H1 (cell line): ENCODE measurements at regions not wholly inside any gene's neighbourhood (a gene's known extent, or its start where the extent isn't known, plus 50 kb on each side); places are given as distances from the start of the nearest gene placed in this dataset.

Source experiments
- CTCF ChIA-PET: fragments of 300-600 bp; sonication (Branson Sonifier 250); formaldehyde crosslinking; loops from one replicate; lab custom pipeline; 2021; ENCODE audit not compliant: partially characterized antibody; lab: Charles Lee
- POLR2A ChIA-PET: fragments of 300-600 bp; sonication (Branson Sonifier 250); formaldehyde crosslinking; loops from one replicate; lab custom pipeline; 2021; ENCODE audit warnings: inconsistent platforms; ENCODE audit not compliant: partially characterized antibody; lab: Charles Lee
- DNase-seq, 2 experiments: peaks; one replicate each; pipeline versions ENCODE4 v3.0.0 to v3.0.0-alpha.2; 2010 to 2022; ENCODE audit warnings: low spot score in 2 of 2, low read depth in 1 of 2, mixed read lengths in 1 of 2
- FAIRE-seq: peaks from 2 replicates; lab custom pipeline; 2011; peaks lifted over from hg19 to GRCh38; lab: Jason Lieb, UNC
- H2AFZ ChIP-seq: 2 replicates; pipeline ENCODE4 v1.8.1; 2012; ENCODE audit warnings: low read length, inconsistent platforms
- H2AK5ac ChIP-seq: 2 replicates; pipeline ENCODE4 v1.6.1; 2013; ENCODE audit warnings: low read depth, low read length
- H2BK120ac ChIP-seq: replicated peaks from 2 replicates; pipeline ENCODE3; 2013; ENCODE audit warnings: low read depth, low read length, inconsistent platforms
- H2BK12ac ChIP-seq: 2 replicates; pipeline ENCODE4 v1.6.1; 2013; ENCODE audit warnings: low read depth, low read length
- H2BK15ac ChIP-seq: 2 replicates; pipeline ENCODE4 v1.6.1; 2013; ENCODE audit warnings: low read length
- H2BK20ac ChIP-seq: 2 replicates; pipeline ENCODE4 v1.6.1; 2013; ENCODE audit warnings: low read length
- H2BK5ac ChIP-seq: 2 replicates; pipeline ENCODE4 v1.6.1; 2013; ENCODE audit warnings: low read depth, low read length
- H3K14ac ChIP-seq: 2 replicates; pipeline ENCODE4 v1.6.1; 2013; ENCODE audit warnings: inconsistent platforms; ENCODE audit not compliant: insufficient read length
- H3K18ac ChIP-seq: 2 replicates; pipeline ENCODE4 v1.6.1; 2013; ENCODE audit warnings: low read length; ENCODE audit errors: extremely low read depth
- H3K23ac ChIP-seq: 2 replicates; pipeline ENCODE4 v1.6.1; 2013; ENCODE audit warnings: inconsistent platforms; ENCODE audit not compliant: insufficient read length
- H3K23me2 ChIP-seq: 2 replicates; pipeline ENCODE4 v1.6.1; 2013; ENCODE audit warnings: low read depth, low read length
- H3K27ac ChIP-seq: 2 replicates; pipeline ENCODE4 v1.6.1; 2011; ENCODE audit warnings: low read depth, low read length, inconsistent platforms
- H3K27me3 ChIP-seq, 4 experiments: replicated peaks in 1 of 4; 1 replicate in 1 of 4; 2 replicates in 3 of 4; pipeline versions ENCODE4 v1.6.1 to v1.8.1; 2011 to 2013; ENCODE audit warnings: low read length in 3 of 4, mild to moderate bottlenecking in 3 of 4, inconsistent platforms in 2 of 4, mixed read lengths in 2 of 4, moderate library complexity in 1 of 4; ENCODE audit not compliant: control insufficient read depth in 3 of 4, insufficient read depth in 3 of 4; ENCODE audit errors: extremely low read depth in 1 of 4
- H3K36me3 ChIP-seq, 4 experiments: 2 replicates each; pipeline versions ENCODE4 v1.6.1 to v1.8.1; 2011 to 2013; ENCODE audit warnings: mild to moderate bottlenecking in 4 of 4, low read length in 3 of 4, moderate library complexity in 2 of 4, control low read depth in 1 of 4, inconsistent platforms in 1 of 4; ENCODE audit not compliant: insufficient read depth in 4 of 4, control insufficient read depth in 2 of 4
- H3K4ac ChIP-seq: replicated peaks from 2 replicates; pipeline ENCODE3; 2013; ENCODE audit warnings: low read length, low read depth, mixed read lengths, inconsistent platforms; ENCODE audit not compliant: insufficient read length
- H3K4me1 ChIP-seq, 4 experiments: replicated peaks in 1 of 4; 1 replicate in 1 of 4; 2 replicates in 3 of 4; pipeline versions ENCODE4 v1.6.1 to v1.8.1; 2011 to 2013; ENCODE audit warnings: low read length in 3 of 4, inconsistent platforms in 2 of 4, mixed read lengths in 1 of 4; ENCODE audit not compliant: insufficient read depth in 4 of 4, control insufficient read depth in 3 of 4
- H3K4me2 ChIP-seq, 2 experiments: 2 replicates each; pipeline versions ENCODE4 v1.6.1 to v1.8.1; 2011 to 2013; ENCODE audit warnings: low read depth in 2 of 2, low read length in 2 of 2, control low read depth in 1 of 2, inconsistent platforms in 1 of 2, mild to moderate bottlenecking in 1 of 2; ENCODE audit not compliant: insufficient read depth in 1 of 2
- H3K4me3 ChIP-seq, 4 experiments: fragments of 200-600, 300-600 bp in 1 of 4; sonication (generic), shearing (Covaris generic), sonication (Bioruptor Twin) in 1 of 4; 2 replicates each; pipeline versions ENCODE4 v1.5.1 to v1.8.1; 2011 to 2016; ENCODE audit warnings: low read length in 4 of 4, low read depth in 3 of 4, control low read depth in 2 of 4, inconsistent platforms in 2 of 4, mild to moderate bottlenecking in 2 of 4, mixed read lengths in 1 of 4, moderate library complexity in 1 of 4; ENCODE audit not compliant: insufficient read depth in 2 of 4; ENCODE audit errors: extremely low read depth in 1 of 4
- H3K56ac ChIP-seq: replicated peaks from 2 replicates; pipeline ENCODE3; 2013; ENCODE audit warnings: low read depth, mild to moderate bottlenecking, mixed read lengths, low read length, inconsistent platforms; ENCODE audit not compliant: insufficient read length
- H3K79me1 ChIP-seq: 2 replicates; pipeline ENCODE4 v1.6.1; 2013; ENCODE audit warnings: low read depth, low read length, control low read depth
- H3K79me2 ChIP-seq, 2 experiments: 2 replicates each; pipeline versions ENCODE4 v1.6.1 to v1.8.1; 2012 to 2013; ENCODE audit warnings: low read length in 2 of 2, mild to moderate bottlenecking in 2 of 2, inconsistent platforms in 1 of 2; ENCODE audit not compliant: insufficient read depth in 2 of 2, control insufficient read depth in 1 of 2
- H3K9ac ChIP-seq, 4 experiments: replicated peaks in 1 of 4; 1 replicate in 1 of 4; 2 replicates in 3 of 4; pipeline versions ENCODE4 v1.6.1 to v1.8.1; 2011 to 2013; ENCODE audit warnings: low read depth in 3 of 4, low read length in 3 of 4, control low read depth in 2 of 4, mild to moderate bottlenecking in 2 of 4, moderate library complexity in 2 of 4, inconsistent platforms in 1 of 4; ENCODE audit errors: extremely low read depth in 1 of 4
- H3K9me3 ChIP-seq, 2 experiments: 2 replicates each; pipeline versions ENCODE4 v1.6.1 to v1.8.1; 2012 to 2013; ENCODE audit warnings: mild to moderate bottlenecking in 2 of 2, moderate library complexity in 2 of 2, control low read depth in 1 of 2, inconsistent platforms in 1 of 2, low read depth in 1 of 2, low read length in 1 of 2, mixed read lengths in 1 of 2; ENCODE audit not compliant: insufficient read depth in 2 of 2
- H4K20me1 ChIP-seq, 2 experiments: replicated peaks in 1 of 2; 2 replicates each; pipeline versions ENCODE3 to v1.8.1; 2011 to 2013; ENCODE audit warnings: inconsistent platforms in 2 of 2, low read length in 2 of 2, mild to moderate bottlenecking in 1 of 2; ENCODE audit not compliant: insufficient read depth in 2 of 2, control insufficient read depth in 1 of 2
- H4K5ac ChIP-seq: 2 replicates; pipeline ENCODE4 v1.6.1; 2013; ENCODE audit warnings: low read length, low read depth, mixed read lengths, inconsistent platforms; ENCODE audit not compliant: insufficient read length
- H4K8ac ChIP-seq: 2 replicates; pipeline ENCODE4 v1.8.0; 2013; ENCODE audit warnings: mild to moderate bottlenecking, moderate library complexity, low read length, inconsistent platforms; ENCODE audit not compliant: insufficient read depth; ENCODE audit errors: extremely low read depth
- H4K91ac ChIP-seq: replicated peaks from 2 replicates; pipeline ENCODE3; 2013; ENCODE audit warnings: low read length, mixed read lengths, inconsistent platforms; ENCODE audit not compliant: insufficient read length
- BRCA1 ChIP-seq: IDR thresholded peaks from 2 replicates; pipeline ENCODE4 v1.6.1; 2012; ENCODE audit warnings: low read depth, low read length, improper control_type of control experiment
- CTCF ChIP-seq, 3 experiments: IDR thresholded peaks; 1 replicate in 2 of 3; 2 replicates in 1 of 3; pipeline versions ENCODE4 v1.5.1 to v1.6.1; 2011; ENCODE audit warnings: low read length in 3 of 3, mild to moderate bottlenecking in 3 of 3, inconsistent platforms in 2 of 3, low read depth in 1 of 3, moderate library complexity in 1 of 3; ENCODE audit not compliant: insufficient read depth in 1 of 3; ENCODE audit errors: control extremely low read depth in 1 of 3
- MAFK ChIP-seq: IDR thresholded peaks from 2 replicates; pipeline ENCODE4 v1.6.1; 2012; ENCODE audit warnings: low read depth, mild to moderate bottlenecking, improper control_type of control experiment, low read length
- POLR2AphosphoS5 ChIP-seq: IDR thresholded peaks from 2 replicates; pipeline ENCODE4 v1.6.1; 2011; ENCODE audit warnings: low read depth, low read length
- TAF7 ChIP-seq: optimal IDR thresholded peaks from 2 replicates; pipeline ENCODE3; 2011; ENCODE audit warnings: low read depth, mild to moderate bottlenecking, inconsistent platforms, low read length, moderate library complexity, borderline replicate concordance
- WGBS, 2 experiments: shearing (Covaris generic) in 1 of 2; methylation state at CpG; one replicate each; pipeline versions ENCODE4 v1.1.6 to v1.1.7; 2013 to 2015; ENCODE audit warnings: low lambda C conversion rate in 2 of 2, mixed read lengths in 2 of 2, inconsistent platforms in 1 of 2, low coverage in 1 of 2, missing lambda C conversion rate in 1 of 2; ENCODE audit not compliant: insufficient replicate concordance in 2 of 2, insufficient coverage in 1 of 2, insufficient read length in 1 of 2; ENCODE audit errors: extremely low coverage in 1 of 2, missing lambda C conversion rate in 1 of 2; 5-methylcytosine and 5-hydroxymethylcytosine counted together

GRCh38 chr12:63034601-63035000 is 99.7 kb upstream of the PPM1H start:
- Histone ChIP-seq H3K4me1 (no peaks in the 10 kb centered on the region), H3K23me2 (no peaks in the 10 kb centered on the region), H3K27me3 (no peaks in the 10 kb centered on the region), H3K27ac (no peak overlapping the region), H3K79me1 (no peaks in the 10 kb centered on the region), H3K9ac (no peak overlapping the region), H3K4ac (no peak overlapping the region), H2BK20ac (no peak overlapping the region), H3K9me3 (no peaks in the 10 kb centered on the region), H4K20me1 (no peaks in the 10 kb centered on the region), H2BK5ac (no peak overlapping the region), H3K56ac (no peak overlapping the region), H3K36me3 (no peaks in the 10 kb centered on the region), H2BK15ac (no peak overlapping the region), H4K91ac (no peak overlapping the region), H3K14ac (no peak overlapping the region), H4K5ac (no peak overlapping the region), H2BK12ac (no peak overlapping the region), H3K4me2 (no peak overlapping the region), H3K23ac (no peak overlapping the region), H2BK120ac (no peak overlapping the region), H2AK5ac (no peak overlapping the region), H3K4me3 (no peak overlapping the region), H4K8ac (no peak overlapping the region), H3K79me2 (no peaks in the 10 kb centered on the region), H3K18ac (no peak overlapping the region), H2AFZ (no peak overlapping the region)
- 90% methylated on average over 5 of the region's 5 CpGs; no CpG with 5 or more reads in 1 of the 2 experiments for WGBS, 2 experiments
- FAIRE-seq (no peak), DNase-seq (no peak)
- ChIA-PET CTCF (interaction anchor here (0.8 to 1.2 kb wide), 2 partner anchors 11 to 34 kb away, joined by 3 read pairs; no protein-coding TSS in a partner anchor), POLR2A (no interaction called here)
- no peak for TF ChIP-seq POLR2AphosphoS5
- TF ChIP-seq MAFK = no peak
- TF ChIP-seq CTCF (IDR thresholded peaks at IDR 0.05; ENCODE audit: control extremely low read depth in 1 of 3, insufficient read depth in 1 of 3, low read depth in 1 of 3, low read length in 3 of 3) = no peak
- TF ChIP-seq TAF7 = no peak
- no peak for TF ChIP-seq BRCA1
